ENCODE measurements at regions not wholly inside any gene's neighbourhood (a gene's known extent, or its start where the extent isn't known, plus 50 kb on each side); places are given as distances from the start of the nearest gene placed in this dataset.

- no peak for DNase-seq (ENCODE audit: low read depth, low spot score)
- in situ Hi-C loops (cut with HindIII; ENCODE audit: low sequenced_read_pairs) = no loop called here
- H3K4me3 ChIP-seq (ENCODE audit: low read depth, low read length) = no peak overlapping the region
- no peak for TF ChIP-seq CTCF (IDR thresholded peaks at IDR 0.05; ENCODE audit: low read depth, low read length)
These were observed 63.5 kb upstream of the IRX4 start for GRCh38 chr5:1946122-1946677.

GRCh38 chr5:1945606-1946005, 62.9 kb upstream of the IRX4 start:
- DNase-seq (ENCODE audit: low read depth, low spot score) = no peak
- no peak overlapping the region for H3K4me3 ChIP-seq (ENCODE audit: low read depth, low read length)
- no peak for TF ChIP-seq CTCF (IDR thresholded peaks at IDR 0.05; ENCODE audit: low read depth, low read length)
- in situ Hi-C loops (cut with HindIII; ENCODE audit: low sequenced_read_pairs) = no loop called here

GRCh38 chr5:1944408-1944807, 61.7 kb upstream of the IRX4 start:
- in situ Hi-C loops (cut with HindIII; ENCODE audit: low sequenced_read_pairs) = no loop called here

GRCh38 chr5:1943481-1943880, 60.8 kb upstream of the IRX4 start:
- no peak for TF ChIP-seq CTCF (IDR thresholded peaks at IDR 0.05; ENCODE audit: low read depth, low read length)
- DNase-seq (ENCODE audit: low read depth, low spot score) = no peak
- H3K4me3 ChIP-seq (ENCODE audit: low read depth, low read length) = no peak overlapping the region
- in situ Hi-C loops (cut with HindIII; ENCODE audit: low sequenced_read_pairs) = no loop called here

More at GRCh38 chr5:1944408-1944807, 61.7 kb upstream of the IRX4 start:
- no peak for DNase-seq (ENCODE audit: low read depth, low spot score)
- H3K4me3 ChIP-seq (ENCODE audit: low read depth, low read length) = no peak overlapping the region
- TF ChIP-seq CTCF (IDR thresholded peaks at IDR 0.05; ENCODE audit: low read depth, low read length) = no peak

GRCh38 chr5:1942630-1943029, 59.9 kb upstream of the IRX4 start:
- no peak overlapping the region for H3K4me3 ChIP-seq (ENCODE audit: low read depth, low read length)
- in situ Hi-C loops (cut with HindIII; ENCODE audit: low sequenced_read_pairs) = no loop called here
- no peak for TF ChIP-seq CTCF (IDR thresholded peaks at IDR 0.05; ENCODE audit: low read depth, low read length)
- no peak for DNase-seq (ENCODE audit: low read depth, low spot score)

GRCh38 chr5:1942158-1942557, 59.4 kb upstream of the IRX4 start:
- in situ Hi-C loops (cut with HindIII; ENCODE audit: low sequenced_read_pairs) = no loop called here
- DNase-seq (ENCODE audit: low read depth, low spot score) = no peak
- TF ChIP-seq CTCF (IDR thresholded peaks at IDR 0.05; ENCODE audit: low read depth, low read length) = no peak
- H3K4me3 ChIP-seq (ENCODE audit: low read depth, low read length) = no peak overlapping the region

- H3K4me3 ChIP-seq (ENCODE audit: low read depth, low read length) = no peak overlapping the region
- no peak for DNase-seq (ENCODE audit: low read depth, low spot score)
- no peak for TF ChIP-seq CTCF (IDR thresholded peaks at IDR 0.05; ENCODE audit: low read depth, low read length)
- in situ Hi-C loops (cut with HindIII; ENCODE audit: low sequenced_read_pairs) = no loop called here
These were observed 56.5 kb upstream of the IRX4 start for GRCh38 chr5:1939256-1939655.

Measured in astrocyte of the spinal cord (primary cell).